Coronary artery (tissue), 2 donors: ENCODE measurements at regions not wholly inside any gene's neighbourhood (a gene's known extent, or its start where the extent isn't known, plus 50 kb on each side); places are given as distances from the start of the nearest gene placed in this dataset.

ENCODE experiments used
- DNase-seq: peaks from one replicate; pipeline ENCODE4 v3.0.0-alpha.2; 2017; ENCODE audit warnings: low spot score
- H3K27ac ChIP-seq, 2 donors: fragments of 200-600 bp; sonication (generic); one replicate each; pipeline ENCODE4 v1.5.1; 2016 to 2019
- H3K4me3 ChIP-seq: fragments of 200-600 bp; sonication (generic); 2 replicates; pipeline ENCODE4 v1.5.1; 2016; ENCODE audit warnings: mild to moderate bottlenecking, moderate library complexity
- TF ChIP-seq, protein P1 (sequence below): fragments of 200-600 bp; sonication (generic); IDR thresholded peaks from one replicate; pipeline ENCODE4 v1.5.1; 2019; ENCODE audit warnings: antibody characterized with exemption

GRCh38 chr2:156215656-156216055, 116.9 kb downstream of the NR4A2 start:
- TF ChIP-seq, protein P1, sequence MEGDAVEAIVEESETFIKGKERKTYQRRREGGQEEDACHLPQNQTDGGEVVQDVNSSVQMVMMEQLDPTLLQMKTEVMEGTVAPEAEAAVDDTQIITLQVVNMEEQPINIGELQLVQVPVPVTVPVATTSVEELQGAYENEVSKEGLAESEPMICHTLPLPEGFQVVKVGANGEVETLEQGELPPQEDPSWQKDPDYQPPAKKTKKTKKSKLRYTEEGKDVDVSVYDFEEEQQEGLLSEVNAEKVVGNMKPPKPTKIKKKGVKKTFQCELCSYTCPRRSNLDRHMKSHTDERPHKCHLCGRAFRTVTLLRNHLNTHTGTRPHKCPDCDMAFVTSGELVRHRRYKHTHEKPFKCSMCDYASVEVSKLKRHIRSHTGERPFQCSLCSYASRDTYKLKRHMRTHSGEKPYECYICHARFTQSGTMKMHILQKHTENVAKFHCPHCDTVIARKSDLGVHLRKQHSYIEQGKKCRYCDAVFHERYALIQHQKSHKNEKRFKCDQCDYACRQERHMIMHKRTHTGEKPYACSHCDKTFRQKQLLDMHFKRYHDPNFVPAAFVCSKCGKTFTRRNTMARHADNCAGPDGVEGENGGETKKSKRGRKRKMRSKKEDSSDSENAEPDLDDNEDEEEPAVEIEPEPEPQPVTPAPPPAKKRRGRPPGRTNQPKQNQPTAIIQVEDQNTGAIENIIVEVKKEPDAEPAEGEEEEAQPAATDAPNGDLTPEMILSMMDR, result no peak
- no peak overlapping the region for H3K4me3 ChIP-seq
- no peak for DNase-seq
- no peak overlapping the region for H3K27ac ChIP-seq

DNA sequence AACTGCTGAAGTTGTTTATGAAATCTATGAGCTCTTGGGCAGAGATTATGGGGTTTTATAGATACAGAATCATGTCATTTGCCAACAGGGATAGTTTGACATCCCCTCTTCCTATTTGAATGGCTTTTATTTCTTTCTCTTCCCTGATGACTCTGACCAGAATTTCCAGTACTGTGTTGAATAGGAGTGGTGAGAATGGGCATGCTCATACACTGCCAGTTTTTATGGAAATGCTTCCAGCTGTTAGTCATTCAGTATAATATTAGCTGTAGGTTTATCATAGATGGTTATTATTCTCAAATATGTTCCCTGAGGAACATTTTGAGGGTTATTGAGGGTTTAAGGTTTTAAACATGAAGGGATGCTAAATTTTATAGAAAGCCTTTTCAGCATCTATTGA, 121.2 kb downstream of the NR4A2 start:
- Histone ChIP-seq H3K27ac (no peak overlapping the region), H3K4me3 (no peak overlapping the region)
- no peak for DNase-seq
- TF ChIP-seq, protein P1, result no peak

DNA sequence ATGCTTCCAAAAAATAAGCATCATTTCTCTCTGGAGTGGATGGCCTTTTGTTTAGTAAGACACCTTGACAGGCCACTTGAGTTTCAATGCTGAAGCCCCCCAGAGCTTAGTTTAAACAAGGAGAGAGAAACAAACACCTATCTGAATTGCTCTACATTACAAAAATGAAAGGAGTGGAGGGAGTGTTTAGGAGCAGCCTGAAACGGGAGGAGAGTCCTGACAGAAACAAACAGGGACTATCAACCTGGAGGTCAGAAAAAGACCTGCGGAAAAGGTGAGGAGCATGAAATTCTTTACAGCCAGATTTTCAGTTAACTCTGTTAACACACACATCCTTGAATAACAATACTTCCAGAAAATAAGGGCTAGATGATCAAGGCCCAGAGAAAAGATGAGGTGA, 126.2 kb downstream of the NR4A2 start:
- Histone ChIP-seq H3K4me3 (no peak overlapping the region), H3K27ac (no peak overlapping the region)
- TF ChIP-seq, protein P1, result no peak
- DNase-seq, result no peak

- no peak overlapping the region for H3K27ac ChIP-seq
- no peak for DNase-seq
- no peak overlapping the region for H3K4me3 ChIP-seq
- TF ChIP-seq, protein P1, result no peak
Observed at GRCh38 chr2:156199588-156199987, 132.9 kb downstream of the NR4A2 start.

DNA sequence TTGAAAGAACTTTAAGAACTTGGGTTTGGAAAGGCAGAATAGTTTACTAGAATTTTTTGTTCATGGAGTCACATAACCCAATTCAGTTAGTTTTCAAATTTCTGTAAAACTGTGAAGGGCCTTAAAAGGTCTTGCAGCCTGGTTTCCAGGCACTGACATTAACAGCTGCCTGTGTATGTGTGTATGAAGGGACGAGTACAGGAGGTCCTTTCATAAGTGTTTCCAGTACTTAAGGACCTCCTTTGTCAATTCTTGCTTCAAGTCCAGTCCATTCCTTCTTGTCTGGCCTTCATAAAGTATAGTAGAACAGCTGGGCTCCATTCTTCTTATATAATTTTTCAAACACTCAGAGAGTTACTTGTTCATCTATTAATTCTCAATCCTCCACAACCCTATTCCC, 136.5 kb downstream of the NR4A2 start:
- TF ChIP-seq, protein P1, result no peak
- Histone ChIP-seq H3K27ac (no peak overlapping the region), H3K4me3 (no peak overlapping the region)
- no peak for DNase-seq

- TF ChIP-seq, protein P1, result no peak
- no peak for DNase-seq
- no peak overlapping the region for H3K4me3 ChIP-seq
- H3K27ac ChIP-seq, result no peak overlapping the region
Observed at GRCh38 chr2:156192468-156192867, 140.1 kb downstream of the NR4A2 start.

GRCh38 chr2:156191527-156191926, 141.0 kb downstream of the NR4A2 start:
- H3K27ac ChIP-seq, result no peak overlapping the region
- no peak overlapping the region for H3K4me3 ChIP-seq
- no peak for DNase-seq
- TF ChIP-seq, protein P1, result no peak
